ENCODE measurements at regions not wholly inside any gene's neighbourhood (a gene's known extent, or its start where the extent isn't known, plus 50 kb on each side); places are given as distances from the start of the nearest gene placed in this dataset.

DNA sequence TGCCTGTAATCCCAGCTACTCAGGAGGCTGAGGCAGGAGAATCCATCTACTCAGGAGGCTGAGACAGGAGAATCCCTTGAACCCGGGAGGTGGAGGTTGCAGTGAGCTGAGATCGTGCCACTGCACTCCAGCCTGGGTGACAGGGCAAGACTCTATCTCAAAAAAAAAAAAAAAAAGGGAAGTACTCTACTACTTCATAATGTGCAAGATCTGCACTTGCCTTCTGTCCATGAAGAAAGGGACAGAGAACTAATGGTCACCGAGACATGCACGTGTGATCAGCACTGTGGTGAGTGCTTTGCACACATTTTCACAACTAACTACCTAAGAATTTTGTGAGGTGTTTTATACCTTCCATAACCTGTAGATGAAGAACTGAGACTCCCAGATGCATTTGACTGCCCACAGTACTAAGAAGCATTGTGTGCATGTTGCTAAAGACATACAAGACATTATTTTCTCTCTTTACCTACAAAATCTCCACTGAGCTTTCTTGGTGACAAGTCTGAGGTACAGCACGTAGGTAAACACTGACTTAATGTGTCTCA lies 784.8 kb upstream of the ID2 start:
- in situ Hi-C loops (cut with MboI), result no loop called here
- Histone ChIP-seq H3K9me3 (replicated peaks; ENCODE audit: control insufficient read depth, insufficient read depth, low read depth, low read length) (no peaks in the 10 kb centered on the region), H3K27ac (ENCODE audit: extremely low read depth, low read depth, low read length) (no peak overlapping the region), H4K20me1 (replicated peaks; ENCODE audit: control insufficient read depth, insufficient read depth, low read length) (no peaks in the 10 kb centered on the region), H3K4me2 (ENCODE audit: insufficient read depth, low read length) (no peak overlapping the region), H2AFZ (ENCODE audit: low read depth, low read length) (no peak overlapping the region), H3K36me3 (ENCODE audit: control insufficient read depth, insufficient read depth, low read length) (no peaks in the 10 kb centered on the region), H3K9ac (ENCODE audit: insufficient read depth in 1 of 2, low read depth in 2 of 2, low read length in 2 of 2) (no peak overlapping the region), H3K4me3 (no peak overlapping the region), H3K4me1 (replicated peaks in 1 of 2; ENCODE audit: control insufficient read depth in 2 of 2, insufficient read depth in 2 of 2, low read length in 2 of 2) (no peaks in the 10 kb centered on the region), H3K9me1 (ENCODE audit: control insufficient read depth, insufficient read depth, low read length) (no peaks in the 10 kb centered on the region), H3K27me3 (ENCODE audit: control insufficient read depth in 2 of 2, insufficient read depth in 2 of 2, low read length in 2 of 2) (no peaks in the 10 kb centered on the region; a peak in 1 of 5 replicates), H3K79me2 (ENCODE audit: control insufficient read depth, insufficient read depth, low read length) (no peaks in the 10 kb centered on the region)
- intact Hi-C loops (cut with micrococcal nuclease), result no loop called here
- no TSS peak for BruUV-seq (replicated peaks)
- no peak for TF ChIP-seq PURB (CRISPR knock-in tag; IDR thresholded peaks at IDR 0.05; ENCODE audit: low read depth)
- no peak for TF ChIP-seq RBM15 (IDR thresholded peaks at IDR 0.05; ENCODE audit: insufficient read depth, low read length)
- TF ChIP-seq ZNF764 (CRISPR knock-in tag; IDR thresholded peaks at IDR 0.05; ENCODE audit: low read depth), result no peak
- TF ChIP-seq TAL1 (IDR thresholded peaks at IDR 0.05), result no peak
- TF ChIP-seq ZNF133 (CRISPR knock-in tag; IDR thresholded peaks at IDR 0.05), result no peak
- ATAC-seq (no peak), FAIRE-seq (no peak), DNase-seq (ENCODE audit: extremely low read depth in 1 of 4, low spot score in 3 of 4) (no peak)
- ChIA-PET POLR2A (interaction anchor here (0.7 kb wide), 1 partner anchor 1736 kb away, joined by 3 read pairs; no protein-coding TSS in a partner anchor), CTCF (ENCODE audit: low intra/inter-chr PET ratio) (no interaction called here)
- WGBS (ENCODE audit: insufficient coverage, low coverage, missing lambda C conversion rate), result 0% methylated on average over 4 of the region's 5 CpGs

DNA sequence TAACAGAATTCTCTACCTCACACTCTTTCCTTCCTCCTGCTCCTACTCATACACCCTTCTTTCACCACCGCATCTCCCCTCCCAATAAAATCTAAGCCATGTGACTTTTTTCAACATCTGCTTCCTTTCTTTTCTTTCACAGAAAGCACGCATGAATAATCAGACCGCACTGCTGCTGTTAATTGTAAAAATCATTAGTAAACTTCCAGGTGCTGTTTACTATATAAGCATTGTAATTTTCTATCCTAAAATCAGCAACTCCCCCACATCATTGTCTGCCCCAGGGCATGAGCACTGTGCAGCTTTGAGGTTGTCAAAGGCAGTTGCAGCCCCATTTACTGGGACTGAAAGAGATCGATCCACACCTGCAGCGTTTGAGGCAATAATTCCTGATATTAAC lies 782.6 kb upstream of the ID2 start:
- BruUV-seq (replicated peaks), result no TSS peak
- no peaks in the 10 kb centered on the region; a peak in 1 of 5 replicates for H3K27me3 ChIP-seq (ENCODE audit: control insufficient read depth in 2 of 2, insufficient read depth in 2 of 2, low read length in 2 of 2)
- H3K9ac ChIP-seq (ENCODE audit: insufficient read depth in 1 of 2, low read depth in 2 of 2, low read length in 2 of 2), result no peak overlapping the region
- FAIRE-seq (no peak), DNase-seq (ENCODE audit: extremely low read depth in 1 of 4, low spot score in 3 of 4) (no peak), ATAC-seq (no peak)
- CTCF ChIA-PET (ENCODE audit: low intra/inter-chr PET ratio), result no interaction called here
- H3K4me1 ChIP-seq (replicated peaks in 1 of 2; ENCODE audit: control insufficient read depth in 2 of 2, insufficient read depth in 2 of 2, low read length in 2 of 2), result no peaks in the 10 kb centered on the region
- 0% methylated on average over 5 of the region's 5 CpGs for WGBS (ENCODE audit: insufficient coverage, low coverage, missing lambda C conversion rate)
- intact Hi-C loops (cut with micrococcal nuclease) (no loop called here), in situ Hi-C loops (cut with MboI) (no loop called here)
- no peak overlapping the region for H2AFZ ChIP-seq (ENCODE audit: low read depth, low read length)
- H3K36me3 ChIP-seq (ENCODE audit: control insufficient read depth, insufficient read depth, low read length), result no peaks in the 10 kb centered on the region
- no peak overlapping the region for H3K27ac ChIP-seq (ENCODE audit: extremely low read depth, low read depth, low read length)
- POLR2A ChIA-PET, result no interaction called here
- TF ChIP-seq, protein P1, sequence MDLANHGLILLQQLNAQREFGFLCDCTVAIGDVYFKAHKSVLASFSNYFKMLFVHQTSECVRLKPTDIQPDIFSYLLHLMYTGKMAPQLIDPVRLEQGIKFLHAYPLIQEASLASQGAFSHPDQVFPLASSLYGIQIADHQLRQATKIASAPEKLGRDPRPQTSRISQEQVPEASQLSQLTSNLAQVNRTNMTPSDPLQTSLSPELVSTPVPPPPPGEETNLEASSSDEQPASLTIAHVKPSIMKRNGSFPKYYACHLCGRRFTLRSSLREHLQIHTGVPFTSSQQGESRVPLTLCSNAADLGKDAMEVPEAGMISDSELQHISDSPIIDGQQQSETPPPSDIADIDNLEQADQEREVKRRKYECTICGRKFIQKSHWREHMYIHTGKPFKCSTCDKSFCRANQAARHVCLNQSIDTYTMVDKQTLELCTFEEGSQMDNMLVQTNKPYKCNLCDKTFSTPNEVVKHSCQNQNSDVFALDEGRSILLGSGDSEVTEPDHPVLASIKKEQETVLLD (IDR thresholded peaks at IDR 0.05), result no peak
- no peak for TF ChIP-seq ZNF707 (CRISPR knock-in tag; conservative IDR thresholded peaks at IDR 0.05)
- H3K4me2 ChIP-seq (ENCODE audit: insufficient read depth, low read length), result no peak overlapping the region
- no peaks in the 10 kb centered on the region for H3K9me1 ChIP-seq (ENCODE audit: control insufficient read depth, insufficient read depth, low read length)
- H3K9me3 ChIP-seq (replicated peaks; ENCODE audit: control insufficient read depth, insufficient read depth, low read depth, low read length), result no peaks in the 10 kb centered on the region
- H4K20me1 ChIP-seq (replicated peaks; ENCODE audit: control insufficient read depth, insufficient read depth, low read length), result no peaks in the 10 kb centered on the region
- no peaks in the 10 kb centered on the region for H3K79me2 ChIP-seq (ENCODE audit: control insufficient read depth, insufficient read depth, low read length)
- no peak overlapping the region for H3K4me3 ChIP-seq

Data from K562 (cell line).